ENCODE measurements at regions not wholly inside any gene's neighbourhood (a gene's known extent, or its start where the extent isn't known, plus 50 kb on each side); places are given as distances from the start of the nearest gene placed in this dataset.

DNA sequence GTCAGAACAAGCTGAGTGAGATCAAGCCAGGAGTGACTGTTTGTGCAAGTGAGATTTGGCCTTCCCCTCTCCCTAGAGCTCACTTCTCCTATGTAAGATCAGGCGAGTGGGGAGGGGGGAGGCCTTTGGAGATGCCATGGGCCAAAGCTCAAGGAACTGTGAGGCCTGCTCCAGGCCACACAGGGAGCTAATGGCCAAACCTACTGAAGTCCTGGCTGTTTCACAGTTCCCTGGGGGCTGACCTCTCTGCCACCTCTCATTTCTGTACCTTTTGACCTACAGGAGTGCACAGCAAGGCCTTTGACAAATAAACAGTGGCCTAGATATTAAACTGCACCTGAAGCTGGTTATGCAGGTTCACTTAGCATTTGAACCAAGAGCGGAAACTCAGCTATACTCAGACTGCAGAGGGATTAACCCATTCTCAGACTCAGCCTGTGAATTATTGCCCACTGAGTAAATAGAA lies 235.0 kb upstream of the NT5C1B start:
- DNase-seq, result no peak

DNA sequence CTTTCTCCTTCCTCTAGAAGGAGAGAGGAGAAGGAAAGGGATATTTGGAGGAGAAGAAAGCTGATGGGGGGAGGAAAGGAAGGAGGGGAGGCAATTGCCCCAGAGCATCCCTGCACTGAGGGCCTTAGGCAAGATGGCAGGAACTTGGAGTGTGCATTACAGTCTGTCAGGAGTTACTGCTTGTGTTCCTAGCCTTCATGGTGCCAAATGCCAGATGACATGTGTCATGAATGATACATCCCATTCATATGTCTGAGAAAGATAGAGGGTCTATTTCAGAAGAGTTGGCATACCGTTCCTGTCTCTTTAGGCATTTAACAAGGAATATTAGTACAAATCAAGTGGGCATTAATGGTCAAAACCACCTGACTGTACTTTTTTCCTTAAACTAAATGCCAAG lies 232.1 kb upstream of the NT5C1B start:
- no peak for DNase-seq

GRCh38 chr2:18820966-18821365 lies 231.6 kb upstream of the NT5C1B start:
- no peak for DNase-seq

DNA sequence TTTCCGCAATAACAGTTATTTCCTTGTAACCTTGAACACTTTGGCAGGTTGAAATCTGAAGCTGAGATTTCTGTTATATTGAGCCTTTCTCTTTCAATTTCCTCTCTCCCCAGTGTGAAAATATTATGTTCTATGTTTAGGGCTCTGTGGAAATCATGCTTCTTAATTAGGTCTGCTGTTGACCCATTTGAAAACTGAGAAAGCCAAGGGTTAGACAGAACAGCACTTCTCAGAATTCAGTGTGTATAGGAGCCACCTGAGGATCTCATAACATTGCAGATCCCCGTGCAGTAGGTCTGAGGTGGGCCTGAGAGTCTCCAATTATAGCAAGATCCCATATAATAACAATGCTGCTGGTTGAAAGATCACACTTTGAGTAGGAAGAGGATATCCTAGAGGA lies 230.2 kb upstream of the NT5C1B start:
- DNase-seq, result no peak

- no peak for DNase-seq
These were observed 225.0 kb upstream of the NT5C1B start for GRCh38 chr2:18814387-18814786.

DNA sequence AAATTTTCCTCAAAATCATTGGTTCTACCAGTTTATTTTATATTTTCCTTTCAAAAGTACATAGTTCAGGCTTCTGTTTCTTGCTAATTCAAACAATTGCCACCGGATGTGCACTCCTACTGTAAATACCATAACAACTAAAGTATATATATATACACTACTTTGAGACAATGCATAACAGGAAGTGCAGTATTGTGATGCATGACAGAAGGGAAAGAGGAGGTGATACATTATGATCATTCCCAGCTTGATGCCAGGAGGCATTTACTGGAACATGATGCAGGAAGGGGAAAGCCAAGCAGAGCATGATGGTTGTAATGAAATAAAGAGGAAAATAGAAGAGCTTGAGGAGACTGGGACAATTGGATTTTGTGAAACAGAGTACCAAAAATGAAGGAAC lies 215.2 kb upstream of the NT5C1B start:
- DNase-seq, result no peak

DNA sequence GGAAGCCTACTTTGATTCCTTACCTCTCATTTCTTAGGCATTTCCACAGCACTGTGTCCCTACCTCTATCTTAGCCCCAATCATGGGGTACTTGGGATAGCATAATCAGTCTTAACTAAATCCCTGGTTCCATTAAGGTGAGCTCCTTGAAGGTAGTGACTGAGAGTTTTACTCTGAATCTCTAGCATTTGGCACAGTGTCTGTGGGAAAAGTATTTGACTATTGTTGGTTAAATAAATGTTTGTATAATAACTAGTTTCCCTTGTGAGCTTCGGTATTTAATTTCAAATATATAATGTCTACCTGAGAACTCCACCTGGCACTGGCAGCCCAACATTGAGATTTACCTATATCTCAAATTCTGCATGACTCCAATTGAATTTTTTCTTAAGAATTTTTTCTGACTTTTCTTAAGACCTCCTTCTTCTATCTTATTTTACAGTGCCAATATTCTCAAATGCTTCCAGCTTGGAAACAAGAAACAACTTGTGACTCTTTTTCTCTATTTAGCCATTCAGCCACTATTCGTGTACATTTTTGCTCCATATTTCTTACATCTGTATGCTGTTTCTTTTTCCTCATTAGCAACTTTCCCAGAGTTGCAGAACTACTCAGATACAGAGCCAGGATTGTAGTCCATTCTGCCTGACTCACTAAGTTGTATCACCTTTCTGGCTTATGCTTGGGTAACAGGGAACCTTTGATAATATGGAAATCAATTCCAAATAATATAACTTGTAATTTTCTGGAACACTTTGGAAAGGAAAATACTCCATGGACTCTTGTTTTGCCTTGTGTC lies 214.0 kb upstream of the NT5C1B start:
- no peak for DNase-seq

DNA sequence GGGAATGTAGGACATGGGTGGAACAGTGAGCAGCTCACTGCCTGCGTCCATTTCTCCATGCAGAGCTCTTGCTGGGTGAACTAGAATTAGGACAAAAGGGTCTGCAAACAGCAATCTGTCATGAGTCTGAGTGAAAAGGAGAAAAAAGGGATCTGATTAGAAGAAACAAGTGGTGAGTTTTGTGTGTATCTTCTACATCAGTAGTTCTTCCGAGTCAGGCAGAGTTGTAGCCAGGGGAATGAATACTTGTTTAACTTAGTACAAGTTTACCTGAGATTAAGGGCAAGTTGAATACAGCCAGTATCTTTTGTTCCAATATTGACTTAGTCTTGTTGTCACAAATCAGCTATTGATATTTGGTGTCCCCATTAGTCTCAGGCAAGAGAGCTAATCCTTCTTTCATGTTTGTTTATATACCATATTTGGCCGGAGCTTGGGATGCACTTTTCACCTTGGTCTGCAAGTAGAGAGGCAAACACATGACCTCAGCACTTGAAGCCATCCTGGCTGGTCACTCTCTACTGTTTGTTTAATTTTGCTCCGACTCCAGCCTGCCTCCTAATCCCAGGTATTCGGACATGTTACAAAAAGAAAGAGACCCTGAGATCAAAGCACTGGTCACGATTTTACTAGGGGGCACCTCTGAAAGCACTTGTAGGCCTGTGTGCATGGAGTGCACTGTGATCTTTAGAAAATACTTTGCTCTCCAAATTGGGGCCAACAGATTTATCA lies 211.0 kb upstream of the NT5C1B start:
- DNase-seq, result peak; percentile 33 to 43

DNA sequence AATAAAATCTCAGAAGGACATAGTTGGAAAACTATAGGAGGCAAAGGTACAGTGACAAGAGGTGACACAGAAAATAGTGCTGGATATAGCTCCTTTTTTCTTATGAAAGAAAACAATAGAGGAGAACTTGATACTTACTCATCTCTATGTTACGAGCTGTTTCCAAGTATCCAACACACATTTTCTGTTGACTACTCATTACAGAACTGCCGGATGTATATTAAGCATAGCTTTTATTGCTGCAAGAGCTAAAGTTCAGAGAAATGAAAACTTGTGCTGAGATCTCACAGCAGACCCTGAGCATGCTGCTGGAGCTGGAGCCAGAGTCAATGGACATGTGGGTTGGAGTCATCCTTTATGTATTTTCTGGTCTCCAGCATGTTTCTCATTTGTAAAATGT lies 210.0 kb upstream of the NT5C1B start:
- DNase-seq, result no peak

GRCh38 chr2:18797133-18797845 lies 207.9 kb upstream of the NT5C1B start:
- no peak for DNase-seq

DNA sequence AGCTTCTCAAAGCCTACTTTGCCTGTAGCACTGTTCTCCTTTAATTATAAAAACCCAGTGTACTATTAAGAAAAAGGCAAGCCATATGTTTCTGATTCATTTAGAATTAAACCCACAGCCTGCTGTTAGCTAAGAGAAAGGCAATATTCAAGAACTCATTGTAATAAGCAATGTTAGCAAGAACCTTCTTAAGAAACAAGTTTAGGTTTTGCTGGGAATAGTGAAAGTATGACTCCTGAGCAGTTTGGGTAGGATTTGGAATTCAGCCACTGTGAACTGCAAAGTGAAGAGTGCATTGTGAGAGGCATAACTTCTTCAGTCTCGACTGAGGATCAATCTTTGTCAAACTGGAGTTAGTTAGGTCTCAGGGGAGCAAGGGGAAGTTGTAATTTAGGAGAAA lies 206.5 kb upstream of the NT5C1B start:
- DNase-seq, result no peak

- DNase-seq, result no peak
These were observed 203.3 kb upstream of the NT5C1B start for GRCh38 chr2:18792684-18793083.

DNA sequence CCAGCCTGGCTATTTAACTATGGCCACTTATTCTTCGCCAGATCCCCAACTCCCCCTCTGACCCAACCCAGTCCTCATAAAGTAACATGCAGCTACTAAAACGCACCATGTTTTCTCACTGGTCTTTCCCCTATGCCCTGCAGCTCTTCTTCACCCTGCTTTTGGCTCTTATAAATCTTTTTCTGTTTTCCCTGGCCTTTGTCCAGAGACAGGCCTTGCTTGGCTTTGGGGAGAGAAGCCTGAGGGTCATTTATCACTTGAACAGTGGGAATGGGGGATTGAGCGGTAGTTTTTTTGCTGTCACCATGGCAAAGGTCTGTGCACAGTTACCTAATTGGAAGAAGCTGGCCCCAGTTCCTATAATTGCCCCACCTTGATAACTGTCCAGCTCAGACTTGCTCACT lies 202.9 kb upstream of the NT5C1B start:
- no peak for DNase-seq

DNA sequence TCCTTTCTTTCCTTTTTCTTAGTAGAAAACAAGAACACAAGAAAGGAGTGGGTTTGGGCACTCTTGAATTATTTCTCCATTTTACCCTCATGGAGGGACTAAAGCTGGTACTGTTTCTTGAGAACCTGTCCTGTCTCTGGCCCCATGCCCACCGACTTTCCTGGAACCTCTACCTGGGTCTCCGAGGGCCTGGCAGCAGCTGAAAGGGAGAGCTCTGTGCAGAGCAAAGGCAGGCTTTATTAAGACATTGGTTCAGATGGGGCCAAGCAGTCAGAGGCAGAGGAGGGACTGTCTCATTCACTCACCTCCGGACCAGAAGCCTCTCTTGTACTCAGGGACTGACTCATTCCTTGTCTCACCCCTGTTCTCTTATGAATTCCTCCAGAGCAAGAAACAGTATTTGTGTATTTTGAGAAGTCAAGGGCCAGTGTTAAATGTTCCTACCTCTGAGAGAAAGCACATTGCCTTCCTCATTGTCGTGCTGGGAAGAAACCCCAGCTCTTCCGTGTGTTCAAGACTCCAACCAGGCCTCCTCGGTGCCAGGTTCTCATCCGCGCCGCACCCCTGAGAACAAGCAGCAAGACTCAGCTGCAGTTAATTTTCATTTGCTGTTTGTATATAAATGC lies 201.9 kb upstream of the NT5C1B start:
- DNase-seq, result no peak

DNA sequence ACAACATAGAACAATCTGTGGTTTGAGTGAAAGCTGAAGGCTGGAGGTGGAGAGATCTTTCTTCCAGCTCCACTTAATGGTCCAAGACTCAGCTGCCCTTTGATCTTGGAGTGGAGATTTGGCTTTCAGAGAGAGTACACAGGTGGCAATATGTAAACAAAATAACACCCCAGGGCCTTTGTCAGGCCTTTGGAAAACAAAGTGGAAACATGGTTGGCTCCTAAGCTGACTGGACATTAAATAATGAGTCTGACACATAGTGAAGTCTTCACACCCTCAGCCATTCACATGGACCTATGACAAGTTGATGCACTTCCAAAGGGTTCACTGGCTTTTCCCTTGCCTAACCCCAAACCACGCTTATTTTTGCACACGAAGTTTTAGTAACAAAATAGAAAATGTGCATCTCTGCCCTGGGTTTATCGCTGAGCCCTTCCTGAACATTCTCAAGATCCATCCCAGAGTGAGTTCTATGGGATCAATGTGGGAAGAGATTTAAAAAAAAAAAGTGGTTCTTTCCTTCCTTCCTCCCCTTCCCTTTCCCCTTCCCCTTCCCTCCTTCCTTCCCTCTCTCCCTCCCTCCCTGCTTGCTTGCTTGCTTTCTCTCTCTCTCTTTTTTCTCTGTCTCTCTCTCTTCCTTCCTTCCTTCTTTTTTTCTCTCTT lies 201.3 kb upstream of the NT5C1B start:
- no peak for DNase-seq

DNA sequence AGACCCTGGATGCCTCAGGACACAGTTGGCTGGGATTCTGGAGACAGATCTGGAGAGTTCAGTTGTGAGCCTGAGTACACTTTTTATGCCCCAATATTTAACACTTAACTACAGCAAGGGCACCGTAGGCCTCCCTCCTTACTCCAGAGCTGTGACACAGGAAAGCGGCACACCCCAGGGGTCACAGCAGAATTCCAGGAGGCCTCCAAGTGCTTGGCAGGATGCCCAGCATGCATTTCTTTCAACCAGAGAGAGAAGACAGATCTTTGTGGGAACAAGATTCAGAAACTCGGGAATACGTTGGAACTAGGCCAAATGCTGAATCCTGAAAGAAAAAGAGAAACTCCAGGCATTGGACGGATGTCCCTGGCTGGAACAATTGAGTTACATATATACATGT lies 199.2 kb upstream of the NT5C1B start:
- DNase-seq, result no peak

GRCh38 chr2:18787726-18788125 lies 198.4 kb upstream of the NT5C1B start:
- DNase-seq, result no peak

GRCh38 chr2:18784245-18784644 lies 194.9 kb upstream of the NT5C1B start:
- DNase-seq, result no peak

- no peak for DNase-seq
These were observed 192.3 kb upstream of the NT5C1B start for GRCh38 chr2:18781541-18782280.

GRCh38 chr2:18777250-18777812 lies 188.0 kb upstream of the NT5C1B start:
- DNase-seq, result no peak

DNA sequence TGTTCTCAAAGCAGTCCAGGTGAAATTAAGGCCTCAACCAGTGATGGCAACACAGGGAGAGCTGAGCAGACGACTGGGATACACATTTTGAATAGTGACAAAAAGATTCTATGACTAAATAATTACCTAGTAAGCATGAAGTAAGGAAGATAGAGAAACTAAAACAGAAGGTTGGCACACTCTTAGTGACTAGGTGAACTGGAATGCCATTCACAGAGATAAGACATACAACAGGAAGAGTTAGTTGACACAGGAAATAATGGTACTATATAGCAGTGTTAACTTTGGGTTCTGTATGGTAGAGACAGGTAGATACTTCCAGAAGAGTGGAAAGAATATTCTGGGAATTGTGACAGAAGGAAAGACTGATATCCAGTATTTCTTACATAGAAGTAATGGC lies 181.8 kb upstream of the NT5C1B start:
- no peak for DNase-seq

- no peak for DNase-seq
These were observed 174.0 kb upstream of the NT5C1B start for GRCh38 chr2:18763338-18763737.

Measured in SHP77 (cell line).